ENCODE measurements at regions not wholly inside any gene's neighbourhood (a gene's known extent, or its start where the extent isn't known, plus 50 kb on each side); places are given as distances from the start of the nearest gene placed in this dataset.

- TF ChIP-seq CTCF (IDR thresholded peaks at IDR 0.05; ENCODE audit: poor library complexity, severe bottlenecking) = no peak
- TF ChIP-seq POLR2AphosphoS5 (IDR thresholded peaks at IDR 0.05) = no peak
- TF ChIP-seq SMC3 (conservative IDR thresholded peaks at IDR 0.05; ENCODE audit: poor library complexity) = no peak
- no peak for TF ChIP-seq REST (IDR thresholded peaks at IDR 0.05; ENCODE audit: borderline replicate concordance)
- TF ChIP-seq EP300 (conservative IDR thresholded peaks at IDR 0.05; ENCODE audit: poor library complexity, severe bottlenecking) = no peak
- TF ChIP-seq RAD21 (conservative IDR thresholded peaks at IDR 0.05) = no peak
Measured at GRCh38 chr4:12084690-12085089, 656.0 kb upstream of the HS3ST1 start.
